K562 (cell line): ENCODE measurements at regions not wholly inside any gene's neighbourhood (a gene's known extent, or its start where the extent isn't known, plus 50 kb on each side); places are given as distances from the start of the nearest gene placed in this dataset.

Source experiments
- ATAC-seq: fragments of 200-7000 bp; cut with Tn5 transposase; 3 replicates; pipeline ENCODE4 v1.9.1; 2020; ENCODE audit warnings: moderate library complexity
- BruUV-seq: library from RNA; stranded (reverse); fragments of 400-500 nt; replicated peaks from 2 replicates; lab custom pipeline; 2021; lab: Mats Ljungman, UMichigan
- CTCF ChIA-PET: fragments of 300-600 bp; formaldehyde crosslinking; extraction: SDS; loops from one replicate; lab custom pipeline; 2021; ENCODE audit warnings: low intra/inter-chr PET ratio; lab: Yijun Ruan, JAX
- POLR2A ChIA-PET: fragments of 300-600, 350-650 bp; sonication (Branson Sonifier 250); formaldehyde crosslinking; extraction: SDS; loops from one replicate; lab custom pipeline; 2021; ENCODE audit warnings: antibody characterized with exemption, inconsistent platforms; lab: Yijun Ruan, JAX
- DNase-seq, 4 experiments: peaks; one replicate each; pipeline versions ENCODE4 v3.0.0 to v3.0.0-alpha.2; 2011 to 2018; ENCODE audit warnings: low spot score in 3 of 4, mixed read lengths in 3 of 4; ENCODE audit errors: extremely low read depth in 1 of 4
- FAIRE-seq: peaks from 2 replicates; lab custom pipeline; 2011; peaks lifted over from hg19 to GRCh38; lab: Jason Lieb, UNC
- H2AFZ ChIP-seq: 2 replicates; pipeline ENCODE4 v1.6.0; 2011; ENCODE audit warnings: low read depth, low read length, control low read depth, inconsistent platforms
- H3K27ac ChIP-seq: fragments of 200-600 bp; 3 replicates; pipeline ENCODE4 v1.8.0; 2011; ENCODE audit warnings: low read depth, mild to moderate bottlenecking, control low read depth, inconsistent platforms, low read length, moderate library complexity, mixed read lengths; ENCODE audit errors: extremely low read depth
- H3K27me3 ChIP-seq, 2 experiments: fragments of 300-600 bp in 1 of 2; 2 replicates in 1 of 2; 3 replicates in 1 of 2; pipeline versions ENCODE4 v1.6.0 to v1.8.0; 2011; ENCODE audit warnings: inconsistent platforms in 2 of 2, low read length in 2 of 2, mild to moderate bottlenecking in 1 of 2, mixed read lengths in 1 of 2, moderate library complexity in 1 of 2; ENCODE audit not compliant: control insufficient read depth in 2 of 2, insufficient read depth in 2 of 2
- H3K36me3 ChIP-seq: fragments of 300-600 bp; 3 replicates; pipeline ENCODE4 v1.8.0; 2011; ENCODE audit warnings: mild to moderate bottlenecking, low read length, inconsistent platforms; ENCODE audit not compliant: control insufficient read depth, insufficient read depth
- H3K4me1 ChIP-seq, 2 experiments: fragments of 200-600 bp in 1 of 2; replicated peaks in 1 of 2; 2 replicates in 1 of 2; 3 replicates in 1 of 2; pipeline versions ENCODE4 v1.5.1 to v1.8.0; 2011; ENCODE audit warnings: inconsistent platforms in 2 of 2, low read length in 2 of 2, mild to moderate bottlenecking in 1 of 2, mixed read lengths in 1 of 2, moderate library complexity in 1 of 2; ENCODE audit not compliant: control insufficient read depth in 2 of 2, insufficient read depth in 2 of 2
- H3K4me2 ChIP-seq: 2 replicates; pipeline ENCODE4 v1.6.1; 2011; ENCODE audit warnings: low read length, control low read depth, inconsistent platforms, mixed read lengths; ENCODE audit not compliant: insufficient read depth
- H3K4me3 ChIP-seq: fragments of 200-600 bp; sonication (generic), shearing (Covaris generic); 2 replicates; pipeline ENCODE4 v1.5.1; 2016; ENCODE audit warnings: control low read depth, inconsistent platforms
- H3K79me2 ChIP-seq: fragments of 200-600 bp; 3 replicates; pipeline ENCODE4 v1.8.0; 2011; ENCODE audit warnings: low read length, inconsistent platforms; ENCODE audit not compliant: control insufficient read depth, insufficient read depth
- H3K9ac ChIP-seq, 2 experiments: 2 replicates each; pipeline versions ENCODE4 v1.6.0 to v1.6.1; 2011; ENCODE audit warnings: low read depth in 2 of 2, low read length in 2 of 2, control low read depth in 1 of 2, inconsistent platforms in 1 of 2, mild to moderate bottlenecking in 1 of 2, mixed read lengths in 1 of 2; ENCODE audit not compliant: insufficient read depth in 1 of 2
- H3K9me1 ChIP-seq: one replicate; pipeline ENCODE4 v1.6.0; 2011; ENCODE audit warnings: inconsistent platforms, mild to moderate bottlenecking, low read length, moderate library complexity; ENCODE audit not compliant: control insufficient read depth, insufficient read depth
- H3K9me3 ChIP-seq: replicated peaks from 2 replicates; pipeline ENCODE4 v1.5.1; 2011; ENCODE audit warnings: low read depth, low read length, inconsistent platforms; ENCODE audit not compliant: control insufficient read depth, insufficient read depth
- H4K20me1 ChIP-seq: replicated peaks from 2 replicates; pipeline ENCODE4 v1.6.1; 2011; ENCODE audit warnings: low read length, inconsistent platforms, mixed read lengths; ENCODE audit not compliant: control insufficient read depth, insufficient read depth
- ADNP ChIP-seq: fragments of 200-800 bp; sonication (Bioruptor generic); IDR thresholded peaks from 2 replicates; pipeline ENCODE4 v1.6.1; 2016; ENCODE audit warnings: missing genetic modification characterization, missing compliant biosample characterization
- BMI1 ChIP-seq: fragments of 150-350 bp; IDR thresholded peaks from 2 replicates; pipeline ENCODE4 v1.6.1; 2014; ENCODE audit warnings: low read length
- BRCA1 ChIP-seq, 2 experiments: fragments of 450-650 bp in 1 of 2; sonication (generic) in 1 of 2; formaldehyde crosslinking in 1 of 2; IDR thresholded peaks; 2 replicates each; pipeline versions ENCODE4 v1.5.0 to v1.6.1; 2017 to 2020; ENCODE audit warnings: mild to moderate bottlenecking in 1 of 2, missing genetic modification reagents in 1 of 2
- CREB3L1 ChIP-seq: fragments of 450-650 bp; IDR thresholded peaks from 2 replicates; pipeline ENCODE4 v1.6.1; 2014; ENCODE audit warnings: low read depth, mild to moderate bottlenecking, moderate library complexity, borderline replicate concordance
- ELF2 ChIP-seq: fragments of 250-450 bp; sonication (Bioruptor Pico); IDR thresholded peaks from 2 replicates; pipeline ENCODE4 v1.5.0; 2021; ENCODE audit warnings: mild to moderate bottlenecking
- GATAD2A ChIP-seq: fragments of 450-650 bp; IDR thresholded peaks from 2 replicates; pipeline ENCODE4 v1.6.1; 2017
- NFRKB ChIP-seq: fragments of 450-650 bp; IDR thresholded peaks from 2 replicates; pipeline ENCODE4 v1.6.1; 2016; ENCODE audit warnings: low read depth
- PHTF2 ChIP-seq: fragments of 250-450 bp; sonication (Bioruptor Pico); IDR thresholded peaks from 2 replicates; pipeline ENCODE4 v1.5.0; 2021; ENCODE audit warnings: mild to moderate bottlenecking
- RBM22 ChIP-seq: fragments of 200-400 bp; formaldehyde crosslinking; IDR thresholded peaks from 2 replicates; pipeline ENCODE4 v1.6.1; 2018; ENCODE audit warnings: low read length, low read depth; ENCODE audit not compliant: poor library complexity, severe bottlenecking
- RBM25 ChIP-seq: fragments of 200-400 bp; formaldehyde crosslinking; IDR thresholded peaks from 2 replicates; pipeline ENCODE4 v1.6.1; 2018; ENCODE audit warnings: low read length, low read depth, moderate library complexity; ENCODE audit not compliant: severe bottlenecking
- RFX1 ChIP-seq: fragments of 450-650 bp; IDR thresholded peaks from 2 replicates; pipeline ENCODE4 v1.6.1; 2016; ENCODE audit warnings: mild to moderate bottlenecking, moderate library complexity
- TCF3 ChIP-seq: sonication (generic); formaldehyde crosslinking; IDR thresholded peaks from 2 replicates; pipeline ENCODE4 v1.4.0; 2020; ENCODE audit warnings: mild to moderate bottlenecking, missing genetic modification reagents
- ZBTB33 ChIP-seq: sonication (generic); formaldehyde crosslinking; IDR thresholded peaks from 2 replicates; pipeline ENCODE4 v1.8.1; 2023; ENCODE audit warnings: mild to moderate bottlenecking, missing genetic modification reagents
- ZC3H4 ChIP-seq: sonication (generic); formaldehyde crosslinking; IDR thresholded peaks from 2 replicates; pipeline ENCODE4 v1.9.0; 2021; ENCODE audit warnings: missing genetic modification reagents, borderline replicate concordance
- WGBS: fragments of 100-300 bp; shearing (Covaris generic); methylation state at CpG from one replicate; pipeline ENCODE4 v1.1.6; 2016; ENCODE audit warnings: low coverage, mixed read lengths; ENCODE audit not compliant: insufficient coverage; ENCODE audit errors: missing lambda C conversion rate; 5-methylcytosine and 5-hydroxymethylcytosine counted together
- in situ Hi-C: fragments of 300-500 bp; cut with MboI; formaldehyde crosslinking; loops from 4 replicates; pipeline ENCODE4 v1.15.0; 2018; ENCODE audit warnings: inconsistent platforms, mixed read lengths
- intact Hi-C: fragments of 100-400 bp; cut with micrococcal nuclease; formaldehyde crosslinking; loops from 2 replicates; pipeline ENCODE4 v1.14.2; 2022
- TF ChIP-seq, protein P1 (sequence below): fragments of 450-650 bp; formaldehyde crosslinking; IDR thresholded peaks from 2 replicates; pipeline ENCODE4 v1.4.0; 2020; ENCODE audit warnings: mild to moderate bottlenecking, moderate library complexity
- TF ChIP-seq, protein P2 (sequence below): fragments of 450-650 bp; formaldehyde crosslinking; IDR thresholded peaks from 2 replicates; pipeline ENCODE4 v1.4.0; 2020; ENCODE audit warnings: mild to moderate bottlenecking

- POLR2A ChIA-PET = no interaction called here
- intact Hi-C loops (loop anchor here (5.0 kb wide), 1 partner anchor 588 kb away; no protein-coding TSS in a partner anchor), in situ Hi-C loops (no loop called here)
- WGBS = 0% methylated on average over 1 of the region's 1 CpG
- no peaks in the 10 kb centered on the region for H3K79me2 ChIP-seq
- no peak for TF ChIP-seq RFX1
- no peak for TF ChIP-seq BMI1
- no peak for TF ChIP-seq ADNP (tag)
- TF ChIP-seq ZC3H4 = no peak
- TF ChIP-seq TCF3 (CRISPR knock-in tag) = no peak
- no peak for TF ChIP-seq CREB3L1
- TF ChIP-seq GATAD2A = no peak
- no peak for TF ChIP-seq PHTF2 (CRISPR knock-in tag)
- TF ChIP-seq ZBTB33 (CRISPR knock-in tag) = no peak
- TF ChIP-seq, protein P1, sequence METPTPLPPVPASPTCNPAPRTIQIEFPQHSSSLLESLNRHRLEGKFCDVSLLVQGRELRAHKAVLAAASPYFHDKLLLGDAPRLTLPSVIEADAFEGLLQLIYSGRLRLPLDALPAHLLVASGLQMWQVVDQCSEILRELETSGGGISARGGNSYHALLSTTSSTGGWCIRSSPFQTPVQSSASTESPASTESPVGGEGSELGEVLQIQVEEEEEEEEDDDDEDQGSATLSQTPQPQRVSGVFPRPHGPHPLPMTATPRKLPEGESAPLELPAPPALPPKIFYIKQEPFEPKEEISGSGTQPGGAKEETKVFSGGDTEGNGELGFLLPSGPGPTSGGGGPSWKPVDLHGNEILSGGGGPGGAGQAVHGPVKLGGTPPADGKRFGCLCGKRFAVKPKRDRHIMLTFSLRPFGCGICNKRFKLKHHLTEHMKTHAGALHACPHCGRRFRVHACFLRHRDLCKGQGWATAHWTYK = no peak
- TF ChIP-seq, protein P2, sequence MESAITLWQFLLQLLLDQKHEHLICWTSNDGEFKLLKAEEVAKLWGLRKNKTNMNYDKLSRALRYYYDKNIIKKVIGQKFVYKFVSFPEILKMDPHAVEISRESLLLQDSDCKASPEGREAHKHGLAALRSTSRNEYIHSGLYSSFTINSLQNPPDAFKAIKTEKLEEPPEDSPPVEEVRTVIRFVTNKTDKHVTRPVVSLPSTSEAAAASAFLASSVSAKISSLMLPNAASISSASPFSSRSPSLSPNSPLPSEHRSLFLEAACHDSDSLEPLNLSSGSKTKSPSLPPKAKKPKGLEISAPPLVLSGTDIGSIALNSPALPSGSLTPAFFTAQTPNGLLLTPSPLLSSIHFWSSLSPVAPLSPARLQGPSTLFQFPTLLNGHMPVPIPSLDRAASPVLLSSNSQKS (CRISPR knock-in tag) = no peak
- no peak for TF ChIP-seq ELF2 (CRISPR knock-in tag)
- TF ChIP-seq BRCA1 (IDR thresholded peaks at IDR 0.05) = no peak
- TF ChIP-seq BRCA1 (CRISPR knock-in tag; IDR thresholded peaks at IDR 0.05) = no peak
- TF ChIP-seq RBM22 = no peak
- TF ChIP-seq RBM25 = no peak
- TF ChIP-seq NFRKB = no peak
- no peak overlapping the region for H3K4me3 ChIP-seq
- no peak overlapping the region for H2AFZ ChIP-seq
- FAIRE-seq = no peak
- no TSS peak for BruUV-seq
- no peaks in the 10 kb centered on the region for H3K36me3 ChIP-seq
- no peaks in the 10 kb centered on the region for H3K4me1 ChIP-seq
- H3K4me2 ChIP-seq = no peak overlapping the region
- no peaks in the 10 kb centered on the region for H3K9me1 ChIP-seq
- peaks cover 9% of the 10 kb centered on the region; the same call in 1 of the 2 replicates for H4K20me1 ChIP-seq
- DNase-seq = no peak
- no peaks in the 10 kb centered on the region for H3K9me3 ChIP-seq
- H3K27me3 ChIP-seq = peaks cover 0 to 8% of the 10 kb centered on the region in 2 experiments; a peak in 2 of 5 replicates
- H3K27ac ChIP-seq = no peak overlapping the region
- CTCF ChIA-PET = no interaction called here
- no peak for ATAC-seq
- H3K9ac ChIP-seq = no peak overlapping the region
Observed at GRCh38 chr2:30029804-30030203, 108.4 kb upstream of the ALK start.
